Cardiac septum (tissue), 1 donor: ENCODE measurements at regions not wholly inside any gene's neighbourhood (a gene's known extent, or its start where the extent isn't known, plus 50 kb on each side); places are given as distances from the start of the nearest gene placed in this dataset.
"Not testable (repeated sequence)": the region's sequence is repeated elsewhere in the genome, so short reads cannot be mapped to it uniquely, and the experiment has no call there.

Source experiments
- DNase-seq: peaks from one replicate; pipeline ENCODE4 v3.0.0-alpha.2; 2020; ENCODE audit warnings: low spot score
- intact Hi-C: fragments of 100-400 bp; cut with DNase I; formaldehyde crosslinking; loops from one replicate; pipeline ENCODE4 v1.14.0; 2022
- donor health status: DM: no; HTN: no; CAD: no.

- intact Hi-C loops, result no loop called here
These were observed 271.7 kb downstream of the HGF start for GRCh38 chr7:81498176-81498575.

GRCh38 chr7:81492910-81493309, 276.9 kb downstream of the HGF start:
- no peak for DNase-seq
- intact Hi-C loops, result no loop called here

More at GRCh38 chr7:81498176-81498575, 271.7 kb downstream of the HGF start:
- DNase-seq, result no peak

DNA sequence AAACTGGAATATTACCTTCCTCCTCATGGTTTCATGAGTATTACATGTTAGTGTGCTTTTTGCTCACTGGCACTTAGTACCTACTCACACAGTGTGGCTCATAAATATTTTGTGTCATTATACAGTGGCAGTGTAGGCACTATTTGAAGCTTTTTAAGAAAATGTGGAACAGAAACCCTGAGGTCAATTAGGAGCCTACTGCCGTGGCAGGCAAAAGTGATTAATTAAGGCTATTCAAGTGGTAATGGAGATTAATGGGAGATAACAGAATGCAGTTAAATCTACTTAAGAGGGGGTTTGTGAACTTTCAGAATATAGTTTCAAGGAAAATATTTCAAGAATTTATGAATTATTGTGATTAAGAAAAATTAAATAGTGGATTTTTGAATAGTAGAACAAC, 277.6 kb downstream of the HGF start:
- DNase-seq, result no peak
- intact Hi-C loops, result no loop called here

DNA sequence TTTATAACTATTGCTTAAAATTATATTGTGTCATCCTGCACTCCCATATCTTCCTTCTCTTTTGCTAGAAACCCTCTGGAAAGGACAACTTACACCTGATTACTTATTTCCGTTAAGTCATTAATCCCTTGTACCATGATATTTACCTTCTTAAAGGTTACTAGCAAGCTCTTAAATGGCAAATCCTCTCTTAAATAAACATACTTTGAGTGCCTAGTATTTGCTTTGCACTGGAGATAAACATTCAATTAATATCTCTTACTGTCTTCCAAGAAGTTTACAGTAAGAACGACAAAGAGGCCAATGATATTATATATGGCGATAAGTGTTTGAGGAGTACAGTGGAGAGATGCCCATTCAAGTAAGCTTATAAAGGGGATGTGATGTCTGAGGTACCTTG, 278.3 kb downstream of the HGF start:
- no peak for DNase-seq

GRCh38 chr7:81488210-81488609, 281.6 kb downstream of the HGF start:
- DNase-seq, result no peak
- intact Hi-C loops, result loop anchor here (10.0 kb wide), 1 partner anchor 1087 kb away; no protein-coding TSS in a partner anchor

More for the DNA sequence above, 278.3 kb downstream of the HGF start:
- intact Hi-C loops, result no loop called here

GRCh38 chr7:81487516-81487915, 282.3 kb downstream of the HGF start:
- intact Hi-C loops, result loop anchor here (10.0 kb wide), 1 partner anchor 1087 kb away; no protein-coding TSS in a partner anchor

GRCh38 chr7:81484261-81484660, 285.6 kb downstream of the HGF start:
- peak; percentile 78 for DNase-seq

More at GRCh38 chr7:81487516-81487915, 282.3 kb downstream of the HGF start:
- no peak for DNase-seq

GRCh38 chr7:81482600-81483186, 287.2 kb downstream of the HGF start:
- no peak for DNase-seq
- intact Hi-C loops, result loop anchor here (5.0 to 10.0 kb wide), 2 partner anchors 1092 to 1245 kb away; no protein-coding TSS in a partner anchor

More at GRCh38 chr7:81484261-81484660, 285.6 kb downstream of the HGF start:
- intact Hi-C loops, result loop anchor here (5.0 to 10.0 kb wide), 2 partner anchors 1091 to 1243 kb away; no protein-coding TSS in a partner anchor

DNA sequence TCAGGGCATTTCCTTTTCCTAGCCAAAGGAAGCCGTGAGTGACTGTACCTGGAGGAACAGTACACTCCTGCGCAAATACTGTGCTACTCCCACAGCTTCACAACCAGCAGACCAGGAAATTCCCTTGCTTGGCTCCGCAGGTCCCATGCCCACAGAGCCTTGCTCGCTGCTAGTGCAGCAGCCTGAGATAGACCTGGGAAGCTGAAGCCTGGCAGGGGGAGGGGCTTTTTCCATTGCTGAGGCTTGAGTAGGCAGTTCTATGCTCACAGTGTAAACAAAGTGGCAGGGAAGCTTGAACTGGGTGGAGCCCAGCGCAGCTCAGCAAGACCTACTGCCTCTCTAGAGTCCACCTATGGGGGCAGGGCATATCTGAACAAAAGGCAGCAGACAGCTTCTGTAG, 291.2 kb downstream of the HGF start:
- no peak for DNase-seq
- intact Hi-C loops, result loop anchor here (10.0 kb wide), 1 partner anchor 564 kb away; the partner anchor contains the start of gene SEMA3C

- intact Hi-C loops, result loop anchor here (10.0 kb wide), 1 partner anchor 563 kb away; the partner anchor contains the start of gene SEMA3C
- not testable (repeated sequence) for DNase-seq
These were observed 291.6 kb downstream of the HGF start for GRCh38 chr7:81478201-81478600.

DNA sequence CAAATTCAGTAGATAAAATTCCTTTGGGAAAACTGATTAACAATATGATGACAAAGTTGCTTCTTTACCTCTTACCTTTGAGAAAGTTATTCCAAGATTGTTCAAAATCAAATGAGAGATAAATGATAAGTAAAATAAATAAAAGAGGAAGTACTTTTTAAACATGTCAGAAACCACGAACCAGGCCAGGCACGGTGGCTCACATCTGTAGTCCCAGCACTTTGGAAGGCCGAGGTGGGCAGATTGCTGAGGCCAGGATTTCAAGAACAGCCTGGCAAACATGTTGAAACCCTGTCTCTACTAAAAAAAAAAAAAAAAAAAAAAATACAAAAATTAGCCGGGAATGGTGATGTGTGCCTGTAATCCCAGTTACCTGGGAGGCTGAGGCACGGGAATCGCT, 296.6 kb downstream of the HGF start:
- intact Hi-C loops, result loop anchor here (10.0 kb wide), 1 partner anchor 558 kb away; the partner anchor contains the start of gene SEMA3C

DNA sequence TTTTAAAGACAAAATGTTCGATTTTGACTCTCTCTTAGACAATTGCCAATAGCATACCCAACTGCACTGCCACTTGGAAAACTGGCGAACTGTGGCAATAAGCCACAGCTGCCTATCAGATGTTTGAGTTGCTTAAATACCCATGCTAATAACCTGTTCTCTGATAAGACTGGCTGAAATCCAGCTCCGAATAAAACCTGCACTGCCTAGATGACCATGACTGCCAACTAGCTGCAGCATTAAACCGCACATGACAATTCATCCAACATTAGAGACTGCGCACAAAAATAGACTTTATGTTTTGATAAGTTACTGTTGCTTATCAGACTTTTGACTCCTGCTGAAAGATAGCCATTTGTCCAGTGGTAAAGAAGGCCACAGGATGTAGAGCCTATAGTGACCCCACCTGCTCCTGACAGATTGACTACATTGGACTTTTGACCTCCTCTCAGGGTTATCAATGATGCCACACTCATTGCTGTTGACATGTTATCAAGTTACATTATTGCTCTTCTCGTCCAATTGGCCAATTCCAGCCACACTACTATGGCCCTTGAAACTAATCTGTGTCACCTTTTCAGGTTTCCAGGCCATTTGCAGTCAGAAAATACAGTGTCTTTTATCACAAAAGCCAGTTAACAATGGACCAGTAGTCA, 299.0 kb downstream of the HGF start:
- DNase-seq, result no peak
- intact Hi-C loops, result loop anchor here (10.0 kb wide), 1 partner anchor 556 kb away; the partner anchor contains the start of gene SEMA3C

More for the DNA sequence above, 296.6 kb downstream of the HGF start:
- no peak for DNase-seq

- DNase-seq, result peak; percentile 82
- intact Hi-C loops, result loop anchor here (2.0 to 10.0 kb wide), 2 partner anchors 555 to 771 kb away; partner anchors contain the start of gene SEMA3C
These were observed 299.8 kb downstream of the HGF start for GRCh38 chr7:81469869-81470723.

- intact Hi-C loops, result loop anchor here (2.0 kb wide), 1 partner anchor 771 kb away; no protein-coding TSS in a partner anchor
- DNase-seq, result no peak
These were observed 300.5 kb downstream of the HGF start for GRCh38 chr7:81469153-81469868.

DNA sequence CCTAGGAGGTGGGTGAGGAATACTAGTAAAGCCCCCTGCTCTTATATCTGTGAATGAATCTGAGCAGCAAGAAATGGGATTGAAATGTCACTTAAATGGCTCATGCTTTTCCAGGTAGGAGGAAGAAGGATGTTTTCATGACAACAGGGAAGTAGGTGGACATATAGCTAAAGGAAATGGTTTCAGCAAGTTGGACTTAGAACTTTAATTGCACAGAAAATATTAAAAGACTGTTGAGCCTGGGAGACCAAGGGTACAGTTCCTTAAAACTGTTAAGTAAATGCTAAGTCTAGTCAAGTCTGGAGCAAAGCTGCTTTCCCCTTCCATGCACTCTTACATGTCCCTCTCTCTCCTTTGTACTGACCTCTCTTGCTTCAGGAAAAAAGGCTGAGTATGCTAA, 301.3 kb downstream of the HGF start:
- intact Hi-C loops, result loop anchor here (2.0 kb wide), 1 partner anchor 770 kb away; no protein-coding TSS in a partner anchor
- no peak for DNase-seq

DNA sequence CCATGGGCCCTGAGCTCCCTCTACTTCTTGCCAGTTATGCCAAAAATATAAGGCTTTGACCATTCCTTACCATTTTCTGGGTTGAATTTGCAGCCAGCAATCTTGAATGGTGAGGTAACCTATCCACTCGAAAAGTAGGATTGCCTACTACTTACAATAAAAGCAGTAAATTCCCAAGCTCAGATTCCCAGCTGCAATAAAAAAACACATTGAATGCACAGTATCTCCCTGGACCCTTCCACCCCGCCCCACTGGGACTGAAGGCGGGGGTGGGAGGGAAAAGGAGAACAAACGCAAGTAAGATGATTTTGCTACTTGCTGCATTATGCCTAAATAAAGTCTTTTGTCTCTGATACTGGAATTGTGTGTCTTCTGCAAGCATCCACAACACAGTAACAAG, 301.9 kb downstream of the HGF start:
- intact Hi-C loops, result loop anchor here (2.0 kb wide), 1 partner anchor 769 kb away; no protein-coding TSS in a partner anchor
- no peak for DNase-seq

DNA sequence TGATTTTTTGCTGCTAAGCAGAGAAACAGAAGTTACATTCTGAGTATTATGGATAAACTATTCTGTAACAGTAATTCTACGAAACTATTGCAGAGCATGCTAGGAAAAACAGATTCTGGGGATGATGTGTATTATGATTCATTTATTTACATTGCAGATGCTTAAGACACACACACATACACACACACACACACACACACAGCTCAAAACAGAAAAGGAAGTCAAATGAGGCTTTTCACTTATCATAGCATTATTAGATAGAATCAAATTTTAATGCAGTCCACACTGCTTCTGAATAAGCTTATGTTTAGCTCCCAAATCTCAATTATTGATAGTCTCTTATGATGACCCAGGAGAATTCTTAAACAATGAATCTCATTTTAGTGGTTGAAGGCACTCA, 307.2 kb downstream of the HGF start:
- intact Hi-C loops, result no loop called here
- no peak for DNase-seq

GRCh38 chr7:81460250-81461045, 309.4 kb downstream of the HGF start:
- DNase-seq, result no peak
- intact Hi-C loops, result no loop called here
